HG02885 (cell line): ENCODE measurements at regions not wholly inside any gene's neighbourhood (a gene's known extent, or its start where the extent isn't known, plus 50 kb on each side); places are given as distances from the start of the nearest gene placed in this dataset.
"Not testable (repeated sequence)": the region's sequence is repeated elsewhere in the genome, so short reads cannot be mapped to it uniquely, and the experiment has no call there.

ENCODE experiments used
- ATAC-seq: cut with Tn5 transposase; IDR thresholded peaks from one replicate; pipeline ENCODE4 v1.9.1; 2021; ENCODE audit warnings: mild to moderate bottlenecking; ENCODE audit not compliant: unreplicated experiment, poor library complexity

GRCh38 chr14:89476354-89476896 is 59.4 kb upstream of the FOXN3 start:
- no peak for ATAC-seq

DNA sequence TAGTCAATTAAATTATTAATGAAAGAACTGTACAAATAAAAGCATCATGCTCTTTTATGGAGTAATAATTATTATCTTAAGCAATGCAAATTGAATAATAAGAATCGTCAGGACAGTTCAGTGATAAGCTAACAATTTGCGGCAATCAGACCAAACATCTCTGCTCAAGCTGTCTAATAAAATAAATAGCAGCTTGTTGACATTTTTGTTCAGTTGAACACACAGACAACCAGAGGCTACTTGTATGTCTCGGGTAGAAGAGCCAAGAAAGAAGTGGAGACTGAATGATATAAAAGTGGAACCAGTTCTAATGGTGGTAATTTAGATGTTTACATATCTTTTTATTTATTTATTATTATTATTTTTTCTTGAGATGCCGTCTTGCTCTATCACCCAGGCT is 57.4 kb upstream of the FOXN3 start:
- ATAC-seq, result no peak

DNA sequence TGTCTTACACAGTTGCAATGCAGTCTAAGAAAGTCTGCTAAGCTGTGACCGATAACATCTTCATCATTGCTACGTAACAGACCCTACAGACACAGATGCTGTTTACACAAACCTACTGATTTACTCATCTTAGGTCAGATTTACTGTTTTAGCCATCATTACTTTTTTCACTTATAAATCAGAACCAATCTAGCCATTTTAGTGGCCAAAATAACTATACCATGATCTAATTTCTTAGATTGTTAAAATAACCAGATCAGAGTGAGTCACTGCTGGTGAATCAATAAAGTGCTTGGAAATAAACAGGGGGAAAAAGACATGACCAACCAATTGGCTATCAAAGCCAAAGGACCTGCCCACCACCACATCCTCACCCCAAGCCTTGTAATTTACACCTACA is 57.0 kb upstream of the FOXN3 start:
- ATAC-seq, result no peak

DNA sequence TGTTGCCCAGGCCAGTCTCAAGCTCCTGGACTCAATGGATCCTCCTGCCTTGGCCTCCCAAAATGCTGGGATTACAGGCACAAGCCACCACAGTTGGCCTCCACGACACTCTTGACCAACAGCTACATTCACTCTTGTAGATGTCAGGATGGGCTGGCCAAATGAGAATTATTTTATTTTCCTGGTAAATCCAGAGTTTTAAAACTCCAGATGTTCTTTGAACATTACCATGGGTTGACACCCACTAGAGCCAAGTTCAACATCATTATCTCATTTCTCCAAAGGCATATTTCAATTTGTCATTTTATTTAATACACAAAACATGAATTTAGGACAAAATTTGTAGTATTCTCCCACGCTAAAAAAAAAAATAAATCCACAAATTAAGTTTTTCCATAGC is 56.5 kb upstream of the FOXN3 start:
- no peak for ATAC-seq

- ATAC-seq, result no peak
Measured at GRCh38 chr14:89470401-89470800, 53.4 kb upstream of the FOXN3 start.

- ATAC-seq, result no peak
Measured at GRCh38 chr14:89469210-89470198, 52.5 kb upstream of the FOXN3 start.

DNA sequence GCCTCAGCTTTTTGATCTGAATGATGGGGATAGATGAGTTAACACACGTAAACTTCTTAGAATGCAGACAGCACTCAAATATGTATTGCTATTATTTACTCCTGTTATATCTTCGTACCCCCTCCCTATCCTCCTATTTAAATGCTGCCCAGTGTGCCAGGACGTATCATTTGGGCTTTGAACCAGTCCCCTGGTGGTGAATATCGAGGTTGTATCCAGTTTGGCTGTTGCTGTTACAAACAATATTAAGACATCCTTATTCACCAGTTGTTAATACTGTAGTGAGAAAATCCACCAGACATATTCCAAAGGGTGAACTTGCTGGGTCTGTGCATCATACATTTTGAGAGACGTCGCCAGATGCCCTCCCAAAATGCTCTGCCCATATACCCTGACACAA is 51.5 kb upstream of the FOXN3 start:
- no peak for ATAC-seq

- ATAC-seq, result not testable (repeated sequence)
Measured at GRCh38 chr14:89468030-89468429, 51.0 kb upstream of the FOXN3 start.

GRCh38 chr14:89466944-89467343 is 49.9 kb upstream of the FOXN3 start:
- ATAC-seq, result no peak
